Vagina (tissue), 2 donors: ENCODE measurements at regions not wholly inside any gene's neighbourhood (a gene's known extent, or its start where the extent isn't known, plus 50 kb on each side); places are given as distances from the start of the nearest gene placed in this dataset.

ENCODE experiments used
- DNase-seq, 2 donors: peaks; one replicate each; pipeline ENCODE4 v3.0.0-alpha.2; 2017; ENCODE audit errors: extremely low spot score in 2 of 2
- H3K27ac ChIP-seq: fragments of 200-600 bp; sonication (generic); one replicate; pipeline ENCODE4 v1.5.1; 2019
- H3K27me3 ChIP-seq: fragments of 200-600 bp; sonication (generic); one replicate; pipeline ENCODE4 v1.5.1; 2019
- H3K36me3 ChIP-seq, 2 donors: fragments of 200-600 bp; sonication (generic); one replicate each; pipeline ENCODE4 v1.5.1; 2017 to 2019
- H3K4me1 ChIP-seq: fragments of 200-600 bp; sonication (generic); one replicate; pipeline ENCODE4 v1.5.1; 2019
- H3K4me3 ChIP-seq, 2 donors: fragments of 200-600 bp; sonication (generic); 1 replicate in 1 of 2; 2 replicates in 1 of 2; pipeline ENCODE4 v1.5.1; 2016 to 2019
- H3K9me3 ChIP-seq: fragments of 200-600 bp; sonication (generic); one replicate; pipeline ENCODE4 v1.5.1; 2019
- POLR2A ChIP-seq, 2 donors: fragments of 450-650 bp; IDR thresholded peaks; one replicate each; pipeline ENCODE4 v1.6.1; 2017; ENCODE audit warnings: antibody characterized with exemption in 2 of 2, mild to moderate bottlenecking in 2 of 2, moderate library complexity in 2 of 2
- POLR2AphosphoS5 ChIP-seq, 2 donors: sonication (generic); formaldehyde crosslinking; IDR thresholded peaks; one replicate each; pipeline ENCODE4 v1.9.0; 2017; ENCODE audit warnings: antibody characterized with exemption in 2 of 2, mild to moderate bottlenecking in 2 of 2, low read depth in 1 of 2; ENCODE audit not compliant: insufficient read depth in 1 of 2
- intact Hi-C: fragments of 100-400 bp; cut with DNase I; formaldehyde crosslinking; loops from one replicate; pipeline ENCODE4 v1.15.1; 2023
- TF ChIP-seq, protein P1 (sequence below), 3 experiments: fragments of 450-650 bp in 2 of 3; fragments of 200-600 bp in 1 of 3; sonication (generic) in 1 of 3; IDR thresholded peaks; one replicate each; pipeline ENCODE4 v1.5.1; 2017 to 2019; ENCODE audit warnings: antibody characterized with exemption in 3 of 3, mild to moderate bottlenecking in 2 of 3, moderate library complexity in 2 of 3

DNA sequence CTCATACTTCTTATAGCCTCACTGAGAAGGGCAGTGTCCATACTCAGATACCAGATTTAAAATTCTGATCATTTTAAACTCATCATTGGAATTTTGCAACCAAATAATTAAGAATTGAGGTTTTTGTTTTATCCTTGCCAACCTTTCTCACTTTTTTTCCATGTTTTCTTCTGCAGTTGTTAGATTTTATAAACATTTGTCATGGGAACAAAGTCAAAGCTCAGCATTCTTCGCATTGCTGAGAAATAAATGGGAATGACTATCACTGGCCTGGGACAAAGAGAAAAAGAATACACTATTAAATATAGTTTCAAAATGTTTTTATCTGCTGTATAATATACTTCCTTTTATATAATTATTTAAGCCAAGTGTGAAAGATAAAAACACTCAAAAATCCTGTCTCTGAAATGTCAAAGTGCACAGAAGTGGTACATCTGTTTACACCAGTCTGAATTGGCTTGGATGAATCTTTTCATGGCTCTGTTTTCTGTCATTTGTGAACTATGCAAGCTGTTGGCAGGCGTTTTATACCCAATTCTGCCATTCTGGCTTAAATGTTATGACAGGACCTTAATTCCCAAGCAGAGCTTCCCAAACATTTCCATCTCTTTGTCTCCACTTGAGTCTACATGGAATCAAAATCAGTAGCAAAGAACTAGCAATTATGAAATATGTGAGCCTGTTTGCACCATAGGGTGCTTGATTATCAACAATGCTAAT is 249.3 kb upstream of the SYT4 start:
- intact Hi-C loops, result no loop called here
- H3K36me3 ChIP-seq, result no peaks in the 10 kb centered on the region
- DNase-seq, result no peak
- H3K27me3 ChIP-seq, result no peaks in the 10 kb centered on the region
- no peak for TF ChIP-seq POLR2AphosphoS5 (IDR thresholded peaks at IDR 0.05; ENCODE audit: insufficient read depth in 1 of 2, low read depth in 1 of 2)
- TF ChIP-seq POLR2A (IDR thresholded peaks at IDR 0.05), result no peak
- TF ChIP-seq, protein P1, sequence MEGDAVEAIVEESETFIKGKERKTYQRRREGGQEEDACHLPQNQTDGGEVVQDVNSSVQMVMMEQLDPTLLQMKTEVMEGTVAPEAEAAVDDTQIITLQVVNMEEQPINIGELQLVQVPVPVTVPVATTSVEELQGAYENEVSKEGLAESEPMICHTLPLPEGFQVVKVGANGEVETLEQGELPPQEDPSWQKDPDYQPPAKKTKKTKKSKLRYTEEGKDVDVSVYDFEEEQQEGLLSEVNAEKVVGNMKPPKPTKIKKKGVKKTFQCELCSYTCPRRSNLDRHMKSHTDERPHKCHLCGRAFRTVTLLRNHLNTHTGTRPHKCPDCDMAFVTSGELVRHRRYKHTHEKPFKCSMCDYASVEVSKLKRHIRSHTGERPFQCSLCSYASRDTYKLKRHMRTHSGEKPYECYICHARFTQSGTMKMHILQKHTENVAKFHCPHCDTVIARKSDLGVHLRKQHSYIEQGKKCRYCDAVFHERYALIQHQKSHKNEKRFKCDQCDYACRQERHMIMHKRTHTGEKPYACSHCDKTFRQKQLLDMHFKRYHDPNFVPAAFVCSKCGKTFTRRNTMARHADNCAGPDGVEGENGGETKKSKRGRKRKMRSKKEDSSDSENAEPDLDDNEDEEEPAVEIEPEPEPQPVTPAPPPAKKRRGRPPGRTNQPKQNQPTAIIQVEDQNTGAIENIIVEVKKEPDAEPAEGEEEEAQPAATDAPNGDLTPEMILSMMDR (IDR thresholded peaks at IDR 0.05), result no peak
- no peaks in the 10 kb centered on the region for H3K9me3 ChIP-seq
- H3K27ac ChIP-seq, result no peak overlapping the region
- H3K4me1 ChIP-seq, result no peaks in the 10 kb centered on the region
- no peak overlapping the region for H3K4me3 ChIP-seq

DNA sequence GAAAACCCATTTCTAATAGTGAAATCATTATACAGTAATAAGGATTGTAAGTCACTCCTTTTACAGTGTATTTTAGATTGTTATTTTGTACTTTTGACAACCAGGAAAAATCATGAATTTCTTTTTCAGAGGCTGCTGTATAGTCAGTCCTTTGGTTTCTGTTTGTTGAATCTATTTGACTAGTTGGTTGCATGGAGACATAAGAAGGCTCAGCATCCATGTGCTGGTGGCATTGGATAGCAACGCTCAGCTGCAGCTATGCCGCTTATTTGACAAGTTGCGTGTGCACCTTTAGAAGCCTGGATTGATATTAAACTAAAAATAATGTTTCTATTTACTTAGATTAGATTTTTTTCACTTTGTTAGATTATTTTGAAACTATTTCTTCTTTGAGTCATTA is 254.1 kb upstream of the SYT4 start:
- no peak overlapping the region for H3K4me3 ChIP-seq
- H3K9me3 ChIP-seq, result no peaks in the 10 kb centered on the region
- H3K27ac ChIP-seq, result no peak overlapping the region
- DNase-seq, result no peak
- H3K27me3 ChIP-seq, result no peaks in the 10 kb centered on the region
- TF ChIP-seq POLR2AphosphoS5 (IDR thresholded peaks at IDR 0.05; ENCODE audit: insufficient read depth in 1 of 2, low read depth in 1 of 2), result no peak
- TF ChIP-seq POLR2A (IDR thresholded peaks at IDR 0.05), result no peak
- TF ChIP-seq, protein P1 (IDR thresholded peaks at IDR 0.05), result no peak
- H3K36me3 ChIP-seq, result no peaks in the 10 kb centered on the region
- no peaks in the 10 kb centered on the region for H3K4me1 ChIP-seq
- intact Hi-C loops, result no loop called here

- intact Hi-C loops, result no loop called here
- Histone ChIP-seq H3K27me3 (no peaks in the 10 kb centered on the region), H3K9me3 (no peaks in the 10 kb centered on the region), H3K4me1 (no peaks in the 10 kb centered on the region), H3K4me3 (no peak overlapping the region), H3K36me3 (no peaks in the 10 kb centered on the region), H3K27ac (no peak overlapping the region)
- no peak for DNase-seq
- no peak for TF ChIP-seq POLR2A (IDR thresholded peaks at IDR 0.05)
- TF ChIP-seq POLR2AphosphoS5 (IDR thresholded peaks at IDR 0.05; ENCODE audit: insufficient read depth in 1 of 2, low read depth in 1 of 2), result no peak
- TF ChIP-seq, protein P1 (IDR thresholded peaks at IDR 0.05), result no peak
Observed at GRCh38 chr18:43533371-43533770, 256.1 kb upstream of the SYT4 start.

DNA sequence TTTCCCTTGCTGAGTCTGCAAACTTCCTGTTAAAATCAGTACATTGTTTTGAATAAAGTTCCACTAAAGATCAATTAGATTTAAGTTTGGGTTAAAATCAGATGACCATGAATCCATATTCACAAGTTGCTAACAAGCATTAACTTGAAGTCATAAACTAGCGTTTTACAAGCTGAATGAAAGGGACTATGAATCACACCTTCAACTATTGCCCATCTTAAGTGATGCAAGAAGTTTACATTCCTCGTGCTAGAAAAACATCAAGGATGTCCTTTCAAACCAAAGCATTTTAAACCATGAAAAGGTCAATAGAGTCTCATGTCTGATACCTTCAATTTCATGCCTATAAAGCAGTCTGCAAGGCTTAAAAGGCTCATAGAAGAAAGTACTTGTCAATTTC is 257.2 kb upstream of the SYT4 start:
- no peak overlapping the region for H3K27ac ChIP-seq

DNA sequence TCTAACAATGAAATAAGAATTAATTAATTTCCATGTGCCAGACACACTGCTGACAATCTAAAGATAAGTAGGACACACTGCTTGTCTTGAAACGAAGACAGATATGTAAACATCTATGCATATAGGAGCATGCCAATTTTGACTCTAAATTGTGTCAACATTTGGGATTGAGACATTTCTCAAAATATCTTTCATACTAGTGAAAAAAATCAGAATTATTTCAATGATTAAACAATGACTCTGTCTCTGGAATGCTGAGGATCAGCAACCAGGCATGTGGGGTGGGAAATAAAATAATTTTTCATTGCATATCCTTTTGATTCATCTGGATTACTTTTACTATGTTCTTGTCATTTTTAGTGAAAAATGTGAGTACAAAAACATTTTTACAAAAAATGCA is 262.6 kb upstream of the SYT4 start:
- no peak overlapping the region for H3K4me3 ChIP-seq
- no peaks in the 10 kb centered on the region for H3K4me1 ChIP-seq
- H3K27ac ChIP-seq, result no peak overlapping the region
- no peaks in the 10 kb centered on the region for H3K9me3 ChIP-seq
- TF ChIP-seq POLR2A (IDR thresholded peaks at IDR 0.05), result no peak
- DNase-seq, result no peak
- intact Hi-C loops, result no loop called here
- H3K36me3 ChIP-seq, result no peaks in the 10 kb centered on the region
- H3K27me3 ChIP-seq, result no peaks in the 10 kb centered on the region

More for the DNA sequence above, 257.2 kb upstream of the SYT4 start:
- TF ChIP-seq POLR2A (IDR thresholded peaks at IDR 0.05), result no peak
- TF ChIP-seq, protein P1 (IDR thresholded peaks at IDR 0.05), result no peak
- Histone ChIP-seq H3K9me3 (no peaks in the 10 kb centered on the region), H3K4me1 (no peaks in the 10 kb centered on the region), H3K4me3 (no peak overlapping the region), H3K36me3 (no peaks in the 10 kb centered on the region), H3K27me3 (no peaks in the 10 kb centered on the region)
- no peak for DNase-seq
- intact Hi-C loops, result no loop called here
